ENCODE measurements at regions not wholly inside any gene's neighbourhood (a gene's known extent, or its start where the extent isn't known, plus 50 kb on each side); places are given as distances from the start of the nearest gene placed in this dataset.

GRCh38 chr18:77472509-77472908 is 222.9 kb downstream of the GALR1 start:
- Histone ChIP-seq H3K27ac (no peak overlapping the region), H3K27me3 (no peaks in the 10 kb centered on the region), H3K4me3 (no peak overlapping the region), H3K9me3 (no peaks in the 10 kb centered on the region), H3K4me1 (no peaks in the 10 kb centered on the region), H3K36me3 (no peaks in the 10 kb centered on the region)
- DNase-seq (ENCODE audit: low spot score in 2 of 2) = no peak
- intact Hi-C loops (cut with DNase I; ENCODE audit: low total_unique reads) = no loop called here
- no peak for TF ChIP-seq POLR2A (IDR thresholded peaks at IDR 0.05)
- TF ChIP-seq CTCF (IDR thresholded peaks at IDR 0.05) = no peak
- no peak for TF ChIP-seq POLR2AphosphoS5 (IDR thresholded peaks at IDR 0.05)

DNA sequence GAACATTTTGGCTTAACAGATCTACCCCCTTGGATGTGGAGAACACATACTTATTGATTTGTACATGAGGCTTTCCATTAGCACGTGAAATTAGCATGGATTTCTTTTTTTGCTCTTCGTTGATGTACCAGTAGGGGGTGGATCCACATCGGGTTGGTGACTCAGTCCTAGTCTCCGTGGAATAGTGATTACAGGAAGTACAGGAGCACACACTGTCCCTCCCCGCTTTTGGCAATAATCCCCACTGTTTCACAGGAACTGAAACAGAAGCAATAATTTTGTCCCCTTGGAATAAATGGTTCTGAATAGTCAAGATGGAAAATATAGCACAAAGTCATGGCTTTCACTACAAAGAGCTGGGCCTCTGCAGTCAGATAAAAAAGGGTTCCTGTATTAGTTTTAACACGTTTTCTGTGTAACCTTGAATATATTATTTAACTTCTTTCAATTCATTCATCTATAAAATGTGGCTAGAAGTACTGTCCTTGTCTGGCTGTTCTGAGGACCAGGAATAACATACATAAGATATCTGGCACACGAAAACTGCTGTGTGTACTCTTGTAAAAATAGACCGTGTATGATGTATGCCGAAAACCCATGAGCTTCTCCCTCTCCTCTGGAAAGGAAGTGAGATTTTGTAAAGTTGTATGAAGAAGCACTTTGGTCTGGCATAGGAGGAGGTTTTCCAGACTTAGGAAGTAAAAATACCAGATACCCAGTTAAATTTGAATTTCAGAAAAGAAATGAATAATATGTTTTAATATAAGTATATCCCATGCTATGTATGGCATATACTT is 229.2 kb downstream of the GALR1 start:
- no peak overlapping the region for H3K27ac ChIP-seq
- H3K9me3 ChIP-seq = no peaks in the 10 kb centered on the region
- TF ChIP-seq POLR2AphosphoS5 (IDR thresholded peaks at IDR 0.05) (no peak), POLR2A (IDR thresholded peaks at IDR 0.05) (no peak), CTCF (IDR thresholded peaks at IDR 0.05) (no peak)
- no peaks in the 10 kb centered on the region for H3K36me3 ChIP-seq
- no peaks in the 10 kb centered on the region for H3K4me1 ChIP-seq
- H3K27me3 ChIP-seq = no peaks in the 10 kb centered on the region
- no peak overlapping the region for H3K4me3 ChIP-seq
- no peak for DNase-seq (ENCODE audit: low spot score in 2 of 2)
- intact Hi-C loops (cut with DNase I; ENCODE audit: low total_unique reads) = no loop called here

- Histone ChIP-seq H3K36me3 (no peaks in the 10 kb centered on the region), H3K27me3 (no peaks in the 10 kb centered on the region), H3K9me3 (peaks cover 0 to 9% of the 10 kb centered on the region in 2 donors), H3K27ac (no peak overlapping the region), H3K4me3 (no peak overlapping the region), H3K4me1 (no peaks in the 10 kb centered on the region)
- TF ChIP-seq CTCF (IDR thresholded peaks at IDR 0.05) = no peak
- TF ChIP-seq POLR2A (IDR thresholded peaks at IDR 0.05) = no peak
- TF ChIP-seq POLR2AphosphoS5 (IDR thresholded peaks at IDR 0.05) = no peak
- intact Hi-C loops (cut with DNase I; ENCODE audit: low total_unique reads) = no loop called here
- DNase-seq (ENCODE audit: low spot score in 2 of 2) = no peak
Measured at GRCh38 chr18:77481541-77481940, 231.9 kb downstream of the GALR1 start.

GRCh38 chr18:77482190-77483085 is 232.8 kb downstream of the GALR1 start:
- no peak for DNase-seq (ENCODE audit: low spot score in 2 of 2)
- no peak overlapping the region for H3K4me3 ChIP-seq
- intact Hi-C loops (cut with DNase I; ENCODE audit: low total_unique reads) = no loop called here
- TF ChIP-seq POLR2A (IDR thresholded peaks at IDR 0.05) (no peak), POLR2AphosphoS5 (IDR thresholded peaks at IDR 0.05) (no peak), CTCF (IDR thresholded peaks at IDR 0.05) (no peak)
- peaks cover 0 to 9% of the 10 kb centered on the region in 2 donors for H3K9me3 ChIP-seq
- H3K27me3 ChIP-seq = no peaks in the 10 kb centered on the region
- H3K36me3 ChIP-seq = no peaks in the 10 kb centered on the region
- no peak overlapping the region for H3K27ac ChIP-seq
- H3K4me1 ChIP-seq = no peaks in the 10 kb centered on the region

DNA sequence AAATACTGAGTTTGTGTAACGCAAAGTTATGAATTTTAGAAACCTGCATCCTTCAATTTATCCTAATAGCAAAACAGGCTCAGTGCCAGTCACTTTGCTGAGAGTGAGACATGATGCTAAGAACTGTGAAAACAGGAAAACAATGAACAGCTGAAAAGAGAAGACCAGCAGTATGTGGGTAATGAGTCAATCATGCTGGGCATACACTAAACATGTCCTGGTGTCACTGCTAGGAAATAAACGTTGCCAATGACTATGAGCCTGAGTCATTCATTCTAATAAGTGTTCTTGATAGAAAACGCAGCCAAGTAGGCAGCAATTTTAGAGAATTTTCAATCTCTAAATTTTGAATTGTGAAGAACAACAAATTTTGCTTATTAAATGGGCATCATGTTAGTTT is 237.3 kb downstream of the GALR1 start:
- no peaks in the 10 kb centered on the region for H3K4me1 ChIP-seq
- H3K9me3 ChIP-seq = peaks cover 0 to 9% of the 10 kb centered on the region in 2 donors
- no peak for DNase-seq (ENCODE audit: low spot score in 2 of 2)
- H3K27ac ChIP-seq = no peak overlapping the region
- intact Hi-C loops (cut with DNase I; ENCODE audit: low total_unique reads) = no loop called here
- no peaks in the 10 kb centered on the region for H3K27me3 ChIP-seq
- TF ChIP-seq POLR2AphosphoS5 (IDR thresholded peaks at IDR 0.05) (no peak), POLR2A (IDR thresholded peaks at IDR 0.05) (no peak), CTCF (IDR thresholded peaks at IDR 0.05) (no peak)
- no peaks in the 10 kb centered on the region for H3K36me3 ChIP-seq
- no peak overlapping the region for H3K4me3 ChIP-seq
